ENCODE measurements at regions not wholly inside any gene's neighbourhood (a gene's known extent, or its start where the extent isn't known, plus 50 kb on each side); places are given as distances from the start of the nearest gene placed in this dataset.
"Not testable (repeated sequence)": the region's sequence is repeated elsewhere in the genome, so short reads cannot be mapped to it uniquely, and the experiment has no call there.

GRCh38 chr12:105477873-105478272 is 147.4 kb downstream of the C12orf75 start:
- no peak for TF ChIP-seq CTCF (conservative IDR thresholded peaks at IDR 0.05; ENCODE audit: low read depth, low read length)
- DNase-seq (ENCODE audit: low read depth) = no peak

GRCh38 chr12:105478788-105479187 is 148.3 kb downstream of the C12orf75 start:
- DNase-seq (ENCODE audit: low read depth); H3K4me3 ChIP-seq (ENCODE audit: low read depth, low read length): not testable (repeated sequence)

More at GRCh38 chr12:105477873-105478272, 147.4 kb downstream of the C12orf75 start:
- no peak overlapping the region for H3K4me3 ChIP-seq (ENCODE audit: low read depth, low read length)

GRCh38 chr12:105479710-105480109 is 149.2 kb downstream of the C12orf75 start:
- no peak overlapping the region for H3K4me3 ChIP-seq (ENCODE audit: low read depth, low read length)
- no peak for TF ChIP-seq CTCF (conservative IDR thresholded peaks at IDR 0.05; ENCODE audit: low read depth, low read length)
- no peak for DNase-seq (ENCODE audit: low read depth)

DNA sequence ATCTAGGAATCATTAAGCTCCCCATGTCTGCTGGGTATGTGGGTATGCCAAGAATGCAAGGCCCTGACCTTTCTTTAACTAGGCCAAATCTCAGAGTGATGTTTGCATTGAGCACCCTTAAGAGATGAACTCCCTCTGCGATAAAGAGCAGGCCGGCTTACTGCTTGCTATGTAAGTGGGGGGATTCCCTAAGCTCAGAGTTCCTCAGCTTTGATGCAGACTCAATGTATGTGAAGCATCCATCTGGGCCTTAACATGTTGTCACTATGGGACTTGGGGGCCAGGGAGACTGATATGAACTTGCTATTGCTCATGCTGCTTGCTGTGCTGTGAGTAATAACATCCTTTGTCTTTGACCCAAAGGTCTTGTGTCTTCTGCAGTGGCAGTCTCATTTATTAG is 149.7 kb downstream of the C12orf75 start:
- no peak overlapping the region for H3K4me3 ChIP-seq (ENCODE audit: low read depth, low read length)
- TF ChIP-seq CTCF (conservative IDR thresholded peaks at IDR 0.05; ENCODE audit: low read depth, low read length) = no peak
- DNase-seq (ENCODE audit: low read depth) = no peak

DNA sequence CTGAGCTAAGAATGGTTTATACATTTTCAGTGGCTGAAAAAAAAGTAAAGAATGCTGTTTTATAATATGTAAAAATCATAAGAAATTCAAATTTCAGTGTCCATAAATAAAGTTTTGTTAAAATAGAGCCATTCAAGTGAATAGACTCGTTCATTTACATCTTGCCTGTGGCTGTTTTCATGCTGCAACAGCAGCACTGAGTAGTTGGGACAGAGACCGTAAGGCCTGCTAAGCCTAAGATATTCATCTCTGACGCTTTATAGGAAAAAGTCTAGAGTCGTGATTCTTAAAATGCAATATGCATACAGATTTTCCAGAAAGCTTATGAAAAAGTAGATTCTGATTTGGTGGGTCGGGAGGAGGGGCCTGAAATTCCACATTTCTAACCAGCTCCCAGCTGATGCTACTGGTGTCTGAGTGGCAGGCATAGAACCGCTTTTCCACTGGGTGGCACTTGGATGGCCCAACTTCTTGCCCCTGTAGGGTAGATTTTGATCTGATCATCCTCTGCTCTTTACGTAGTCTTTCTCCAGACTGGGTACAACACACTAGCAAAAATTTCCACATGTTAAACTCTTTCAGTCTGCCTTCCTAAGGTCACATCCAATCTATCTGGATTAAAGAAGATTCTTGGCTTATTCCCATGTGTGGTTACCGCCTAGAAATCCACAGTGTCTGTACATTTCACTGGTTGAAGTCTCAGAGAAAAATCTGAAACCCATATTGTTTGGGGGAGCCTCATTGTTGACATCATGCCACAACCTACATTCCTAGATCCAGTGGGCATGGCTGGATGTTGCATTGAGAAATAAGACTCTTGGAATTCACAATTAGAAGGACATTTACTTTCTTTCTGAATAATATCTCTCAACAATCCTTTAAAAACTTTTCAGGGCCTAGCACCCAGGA is 151.2 kb downstream of the C12orf75 start:
- DNase-seq (ENCODE audit: low read depth) = no peak
- no peak overlapping the region for H3K4me3 ChIP-seq (ENCODE audit: low read depth, low read length)

GRCh38 chr12:105482951-105483350 is 152.5 kb downstream of the C12orf75 start:
- no peak for TF ChIP-seq CTCF (conservative IDR thresholded peaks at IDR 0.05; ENCODE audit: low read depth, low read length)
- DNase-seq (ENCODE audit: low read depth) = no peak
- no peak overlapping the region for H3K4me3 ChIP-seq (ENCODE audit: low read depth, low read length)

More for the DNA sequence above, 151.2 kb downstream of the C12orf75 start:
- TF ChIP-seq CTCF (conservative IDR thresholded peaks at IDR 0.05; ENCODE audit: low read depth, low read length) = no peak

- TF ChIP-seq CTCF (conservative IDR thresholded peaks at IDR 0.05; ENCODE audit: low read depth, low read length) = no peak
Observed at GRCh38 chr12:105483691-105484090, 153.2 kb downstream of the C12orf75 start.

More at GRCh38 chr12:105483691-105484090, 153.2 kb downstream of the C12orf75 start:
- no peak for DNase-seq (ENCODE audit: low read depth)
- H3K4me3 ChIP-seq (ENCODE audit: low read depth, low read length) = no peak overlapping the region
